Fibroblast of the aortic adventitia (primary cell): ENCODE measurements at regions not wholly inside any gene's neighbourhood (a gene's known extent, or its start where the extent isn't known, plus 50 kb on each side); places are given as distances from the start of the nearest gene placed in this dataset.

Experiments
- DNase-seq: peaks from one replicate; pipeline ENCODE4 v3.0.0-alpha.2; 2010; ENCODE audit warnings: low read depth
- H3K4me3 ChIP-seq: 2 replicates; pipeline ENCODE4 v1.5.1; 2011; ENCODE audit warnings: low read depth, mild to moderate bottlenecking, control low read depth, low read length, moderate library complexity
- TF ChIP-seq, protein P1 (sequence below): IDR thresholded peaks from 2 replicates; pipeline ENCODE4 v1.5.1; 2011; ENCODE audit warnings: mild to moderate bottlenecking, low read length, control low read depth, inconsistent platforms; ENCODE audit not compliant: insufficient read depth

DNA sequence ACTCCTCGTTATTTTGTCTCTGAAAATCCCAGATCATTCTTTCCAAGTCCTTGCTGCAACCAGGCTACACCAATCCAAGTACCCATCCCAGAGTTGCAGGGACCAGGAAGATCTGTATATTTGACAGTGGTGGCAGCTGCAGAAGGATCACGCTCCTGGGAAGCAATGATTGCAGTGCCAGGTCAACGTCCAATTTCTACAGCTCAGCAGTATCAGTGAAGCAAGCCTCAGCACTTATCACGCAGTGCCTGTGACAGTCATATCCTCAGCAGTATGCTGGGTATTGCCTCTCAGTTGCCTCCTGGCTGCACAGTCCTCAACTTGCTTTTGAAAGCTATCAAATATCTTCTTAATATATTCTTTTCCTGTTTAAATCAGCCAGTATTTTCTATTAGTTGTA lies 66.7 kb downstream of the BARHL2 start:
- H3K4me3 ChIP-seq: no peak overlapping the region
- TF ChIP-seq, protein P1, sequence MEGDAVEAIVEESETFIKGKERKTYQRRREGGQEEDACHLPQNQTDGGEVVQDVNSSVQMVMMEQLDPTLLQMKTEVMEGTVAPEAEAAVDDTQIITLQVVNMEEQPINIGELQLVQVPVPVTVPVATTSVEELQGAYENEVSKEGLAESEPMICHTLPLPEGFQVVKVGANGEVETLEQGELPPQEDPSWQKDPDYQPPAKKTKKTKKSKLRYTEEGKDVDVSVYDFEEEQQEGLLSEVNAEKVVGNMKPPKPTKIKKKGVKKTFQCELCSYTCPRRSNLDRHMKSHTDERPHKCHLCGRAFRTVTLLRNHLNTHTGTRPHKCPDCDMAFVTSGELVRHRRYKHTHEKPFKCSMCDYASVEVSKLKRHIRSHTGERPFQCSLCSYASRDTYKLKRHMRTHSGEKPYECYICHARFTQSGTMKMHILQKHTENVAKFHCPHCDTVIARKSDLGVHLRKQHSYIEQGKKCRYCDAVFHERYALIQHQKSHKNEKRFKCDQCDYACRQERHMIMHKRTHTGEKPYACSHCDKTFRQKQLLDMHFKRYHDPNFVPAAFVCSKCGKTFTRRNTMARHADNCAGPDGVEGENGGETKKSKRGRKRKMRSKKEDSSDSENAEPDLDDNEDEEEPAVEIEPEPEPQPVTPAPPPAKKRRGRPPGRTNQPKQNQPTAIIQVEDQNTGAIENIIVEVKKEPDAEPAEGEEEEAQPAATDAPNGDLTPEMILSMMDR: no peak
- DNase-seq: no peak

DNA sequence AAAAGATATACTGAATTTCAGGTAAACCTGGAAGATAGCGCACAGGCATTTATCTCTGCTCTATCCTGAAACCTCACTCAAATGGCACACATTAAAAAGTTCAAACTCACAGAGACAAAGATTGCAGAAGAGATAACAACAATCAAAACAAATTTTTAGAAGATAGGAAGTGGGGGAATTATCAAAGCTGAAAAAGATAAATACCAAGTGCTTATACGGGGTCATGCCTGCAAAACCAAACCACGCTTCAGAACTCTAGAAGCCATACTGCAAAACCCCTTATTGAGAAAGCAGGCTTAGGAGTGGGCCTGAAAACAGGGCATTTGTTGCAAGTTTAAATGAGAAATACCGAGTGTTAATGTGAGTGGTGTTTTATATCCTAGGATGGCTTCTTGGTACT lies 76.8 kb downstream of the BARHL2 start:
- no peak for DNase-seq
- TF ChIP-seq, protein P1: no peak
- no peak overlapping the region for H3K4me3 ChIP-seq

DNA sequence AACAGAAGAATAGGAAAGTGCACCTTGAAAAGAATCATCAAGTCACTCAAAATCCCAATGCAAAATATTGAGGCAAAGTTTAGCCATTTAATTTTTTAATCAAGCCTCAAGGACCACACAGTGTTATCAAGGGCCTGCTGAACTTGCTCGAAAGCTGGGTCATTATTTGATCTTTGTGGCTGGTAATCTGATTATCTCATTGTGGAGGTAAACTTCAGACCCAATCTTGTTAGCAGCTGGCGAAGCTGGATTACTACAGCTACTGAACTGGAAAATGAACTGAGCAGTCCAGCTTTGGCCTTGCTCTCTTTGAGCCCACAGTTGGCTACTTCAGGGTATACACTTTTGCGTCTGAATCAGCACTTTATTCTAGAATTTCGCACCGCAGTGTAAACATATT lies 94.4 kb downstream of the BARHL2 start:
- no peak overlapping the region for H3K4me3 ChIP-seq
- no peak for DNase-seq
- TF ChIP-seq, protein P1: no peak

DNA sequence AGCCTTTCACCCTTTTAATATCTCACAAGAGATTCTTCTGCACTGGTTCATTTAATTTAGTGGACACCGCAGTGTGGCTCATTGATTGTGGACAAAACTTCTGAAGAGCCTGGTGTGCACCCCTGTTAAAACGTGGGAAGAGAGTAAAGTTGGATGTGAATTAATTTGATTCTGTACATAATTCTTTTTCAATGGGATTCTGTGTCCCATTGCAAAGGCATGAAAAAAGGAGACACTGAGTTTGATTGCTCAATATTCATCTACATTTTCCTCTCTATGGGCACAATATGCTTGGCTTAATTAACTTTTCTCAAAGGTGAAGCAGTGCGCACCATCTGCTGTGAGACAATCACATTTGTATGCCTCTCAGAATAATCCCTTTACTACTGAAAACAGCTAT lies 95.1 kb downstream of the BARHL2 start:
- H3K4me3 ChIP-seq: no peak overlapping the region
- no peak for DNase-seq
- TF ChIP-seq, protein P1: no peak

DNA sequence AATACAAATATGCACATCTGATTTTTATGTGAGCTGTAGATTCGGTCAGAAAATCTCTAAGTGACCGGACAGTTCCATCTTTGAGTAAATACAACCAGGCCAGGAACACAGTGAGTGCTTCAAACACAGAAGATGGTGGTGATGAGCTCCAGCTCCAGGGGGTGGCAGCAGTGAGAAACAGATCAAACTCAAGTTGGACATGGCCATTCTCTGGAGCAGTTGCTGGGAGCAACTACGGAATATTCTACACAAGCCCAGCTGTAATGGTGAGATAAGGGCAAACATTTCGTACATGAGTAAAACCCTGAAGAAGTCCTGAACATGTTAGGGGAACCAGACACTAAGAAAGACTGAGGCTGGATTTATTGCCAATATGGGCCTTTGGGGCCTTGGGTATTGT lies 100.7 kb downstream of the BARHL2 start:
- TF ChIP-seq, protein P1: no peak
- no peak overlapping the region for H3K4me3 ChIP-seq
- DNase-seq: no peak

DNA sequence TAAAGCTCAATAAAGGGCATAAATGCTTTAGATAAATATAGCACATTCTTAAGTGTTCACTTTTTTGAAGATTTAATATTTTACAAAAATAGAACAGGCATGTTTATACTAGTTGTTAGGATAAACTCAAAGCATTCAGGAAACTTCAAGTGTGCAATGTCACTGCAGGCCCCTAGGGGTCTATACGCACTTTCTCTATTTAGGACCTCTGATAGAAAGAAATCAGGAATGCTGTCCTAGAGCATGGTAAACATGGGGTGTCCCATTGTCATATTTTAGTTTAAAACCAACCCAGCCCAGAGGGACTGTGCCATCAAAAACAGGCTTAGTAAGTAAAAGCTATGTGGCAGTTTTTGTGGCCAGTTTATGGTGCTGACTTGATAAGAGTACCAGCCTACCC lies 102.2 kb downstream of the BARHL2 start:
- DNase-seq: no peak
- TF ChIP-seq, protein P1: peak; percentile 36
- no peak overlapping the region for H3K4me3 ChIP-seq

DNA sequence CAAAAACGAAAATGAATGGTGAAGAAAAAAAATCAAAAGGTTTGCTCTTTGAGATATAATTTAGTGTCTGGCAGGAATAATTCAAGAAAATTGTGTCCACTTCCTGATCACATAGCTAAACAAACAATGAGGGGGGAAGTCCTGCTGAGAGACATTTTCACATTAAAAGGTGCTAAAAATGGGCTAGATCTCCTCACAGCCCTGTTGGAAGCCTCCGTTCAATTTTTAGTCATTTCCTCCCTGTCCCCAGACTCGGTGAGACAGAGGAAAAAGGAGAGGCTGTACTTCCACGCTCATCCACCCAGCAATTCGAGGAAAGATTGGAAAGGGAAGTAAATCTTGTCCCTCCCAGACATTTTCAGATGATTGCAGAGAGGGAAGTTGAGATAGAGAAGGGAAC lies 103.7 kb downstream of the BARHL2 start:
- H3K4me3 ChIP-seq: no peak overlapping the region
- TF ChIP-seq, protein P1: no peak
- no peak for DNase-seq
